ENCODE measurements at regions not wholly inside any gene's neighbourhood (a gene's known extent, or its start where the extent isn't known, plus 50 kb on each side); places are given as distances from the start of the nearest gene placed in this dataset.

DNA sequence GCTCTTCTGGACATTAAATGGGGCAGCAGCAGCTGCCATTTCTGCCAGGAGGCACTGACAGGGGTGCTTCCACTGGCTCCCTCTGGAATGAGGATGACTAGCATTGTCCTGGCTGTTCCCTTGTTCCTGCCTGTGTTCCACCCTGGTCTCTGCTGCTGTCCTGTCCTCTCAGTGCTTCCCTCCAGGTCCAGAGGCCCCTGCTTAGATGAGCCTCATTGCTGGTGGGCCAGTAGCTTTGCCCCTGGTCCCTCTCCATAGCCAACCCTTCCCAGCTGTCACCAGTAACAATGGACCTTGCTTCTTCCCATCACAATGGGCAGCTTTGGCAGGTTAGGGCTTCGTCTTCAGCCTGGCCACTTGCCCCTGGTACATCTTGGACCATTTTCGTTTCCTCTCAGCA lies 561.1 kb downstream of the TCERG1L start:
- DNase-seq: no peak

DNA sequence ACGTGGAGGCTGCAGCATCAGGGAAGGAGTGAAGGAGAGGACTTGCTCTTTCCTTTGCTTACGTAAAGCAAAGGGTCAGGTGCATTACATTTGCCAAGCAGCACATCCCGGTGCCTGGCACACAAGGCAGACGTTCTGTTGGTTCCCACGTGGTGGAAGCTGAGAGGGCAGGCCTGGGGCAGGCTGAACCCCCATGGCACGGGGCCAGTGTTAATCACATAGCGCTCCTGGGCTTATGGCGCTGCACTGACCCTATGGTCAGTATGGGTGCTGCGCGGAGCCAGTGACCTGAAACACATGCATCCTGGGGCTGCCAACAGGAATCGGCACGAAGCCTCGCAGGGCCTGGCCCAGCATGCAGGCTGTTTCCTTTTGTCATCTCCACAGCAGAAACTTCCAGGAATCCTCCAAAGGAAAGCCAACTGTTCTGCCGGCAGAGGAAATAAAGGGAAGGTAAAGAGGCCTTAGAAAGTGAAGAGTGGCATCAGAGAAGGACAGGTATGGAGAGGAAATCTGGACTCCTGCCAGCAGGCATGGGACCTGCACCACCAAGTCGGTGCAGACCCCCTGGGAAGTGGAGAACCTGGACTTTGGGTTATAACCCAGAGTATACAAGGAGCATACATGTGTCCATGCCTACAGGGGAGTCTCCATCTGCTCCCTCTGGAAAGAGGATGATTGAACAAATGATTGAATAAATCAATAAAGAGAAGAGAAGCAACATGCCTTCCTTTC lies 560.2 kb downstream of the TCERG1L start:
- DNase-seq: no peak

DNA sequence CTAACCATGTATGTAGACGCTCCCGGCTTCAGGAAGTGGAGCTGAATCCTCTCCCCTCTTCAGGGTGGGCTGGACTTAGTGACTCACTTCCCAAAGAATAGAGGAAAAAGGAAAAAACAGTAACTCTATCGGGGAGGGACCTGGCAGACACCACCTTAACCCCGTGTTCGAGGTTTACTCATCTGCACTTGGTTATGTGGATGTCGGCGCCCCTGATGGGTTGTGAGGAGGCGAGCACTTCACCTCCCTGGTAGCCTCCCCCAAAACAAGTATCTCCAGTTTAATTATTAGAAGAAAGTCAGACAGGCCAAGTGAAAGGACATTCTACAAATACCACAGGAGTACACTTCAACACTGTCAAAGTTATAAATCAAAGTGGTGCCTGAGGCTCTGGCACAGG lies 559.7 kb downstream of the TCERG1L start:
- no peak for DNase-seq

DNA sequence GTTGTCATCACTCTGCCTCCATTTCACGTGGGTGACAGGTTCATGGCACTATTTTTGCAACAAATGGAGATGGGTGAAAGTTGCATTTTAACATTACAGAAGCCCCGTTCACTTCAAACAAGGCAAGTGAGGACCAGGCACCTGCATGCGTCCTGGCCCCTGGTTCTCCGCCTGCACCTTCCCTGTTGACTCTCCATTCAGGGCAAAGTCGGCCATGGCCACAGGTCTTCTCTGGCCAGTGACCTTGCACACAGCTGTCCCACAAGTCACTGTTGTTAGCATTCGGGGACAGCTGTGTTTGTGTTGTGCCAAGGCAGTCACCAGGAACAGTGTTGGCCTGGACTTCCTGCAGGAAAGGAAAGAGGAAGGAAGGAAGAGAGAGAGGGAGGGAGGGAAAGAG lies 554.9 kb downstream of the TCERG1L start:
- DNase-seq: no peak

DNA sequence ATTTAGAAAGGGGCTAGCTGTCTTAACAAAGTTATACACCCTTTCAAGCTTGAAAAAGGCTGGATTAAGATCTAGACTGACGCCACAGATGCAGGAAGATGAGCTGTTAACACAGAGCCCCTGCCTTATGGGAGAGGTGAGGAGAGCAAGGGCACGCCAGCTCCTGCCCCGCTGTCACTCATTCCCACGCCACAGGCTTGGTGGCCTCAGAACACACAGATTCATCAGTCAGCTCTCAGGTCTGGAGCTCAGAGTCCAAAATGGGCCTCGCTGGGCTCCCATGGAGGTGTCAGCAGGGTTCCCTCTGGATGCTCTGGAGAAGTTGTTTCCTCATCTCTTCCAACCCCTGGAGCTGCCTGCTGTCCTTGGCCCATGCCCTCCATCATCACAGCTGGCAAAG lies 554.2 kb downstream of the TCERG1L start:
- no peak for DNase-seq

DNA sequence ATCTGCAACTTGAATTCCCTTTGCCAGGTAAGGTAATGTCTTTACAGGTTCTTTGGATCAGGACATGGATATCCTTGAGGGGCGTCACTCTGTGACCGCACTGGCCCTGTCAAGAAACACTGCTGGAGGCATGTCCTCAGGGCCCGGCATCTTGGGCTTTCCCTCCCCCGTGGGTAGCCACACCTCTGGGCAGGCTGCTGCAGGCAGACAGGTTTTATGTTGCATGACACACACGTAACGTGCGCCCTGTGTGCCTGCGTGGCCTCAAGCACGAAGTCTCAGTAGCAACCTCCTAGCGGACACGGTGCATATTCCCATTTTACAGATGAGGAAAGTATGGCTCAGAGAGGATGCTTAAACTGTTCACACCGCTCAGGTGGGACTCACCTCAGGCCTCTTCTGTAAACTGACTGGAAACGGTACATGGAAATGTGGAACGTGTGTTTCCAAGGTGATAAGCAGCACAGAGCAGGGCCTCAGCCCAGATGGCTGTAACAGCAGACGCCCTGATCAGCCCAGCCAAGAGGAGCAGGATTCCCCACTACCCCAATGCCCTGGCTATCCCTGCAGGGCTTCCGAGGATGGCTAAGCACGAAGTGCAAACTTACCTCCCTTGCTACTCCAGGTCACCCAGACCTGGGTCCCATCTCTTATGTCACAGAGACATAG lies 553.6 kb downstream of the TCERG1L start:
- no peak for DNase-seq

DNA sequence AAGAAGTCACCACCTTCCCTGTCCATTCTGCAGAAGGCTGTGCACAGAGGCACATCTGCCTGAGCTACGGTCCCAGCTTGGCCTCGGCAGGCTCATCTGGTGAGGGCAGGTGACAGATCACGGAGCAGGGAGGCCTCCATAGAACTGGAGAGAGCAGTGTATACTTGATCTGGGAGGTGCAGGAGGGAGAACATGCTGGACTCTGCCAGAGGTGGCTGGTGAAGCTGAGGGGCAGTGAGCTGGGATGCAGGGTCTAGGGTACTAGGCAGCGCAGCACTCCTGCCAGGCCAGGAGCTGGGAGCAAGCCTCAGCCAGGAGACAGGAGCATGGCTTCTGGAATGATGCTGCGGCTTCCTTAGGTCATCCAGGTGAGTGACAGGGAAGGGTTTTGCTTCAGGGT lies 553.0 kb downstream of the TCERG1L start:
- no peak for DNase-seq

DNA sequence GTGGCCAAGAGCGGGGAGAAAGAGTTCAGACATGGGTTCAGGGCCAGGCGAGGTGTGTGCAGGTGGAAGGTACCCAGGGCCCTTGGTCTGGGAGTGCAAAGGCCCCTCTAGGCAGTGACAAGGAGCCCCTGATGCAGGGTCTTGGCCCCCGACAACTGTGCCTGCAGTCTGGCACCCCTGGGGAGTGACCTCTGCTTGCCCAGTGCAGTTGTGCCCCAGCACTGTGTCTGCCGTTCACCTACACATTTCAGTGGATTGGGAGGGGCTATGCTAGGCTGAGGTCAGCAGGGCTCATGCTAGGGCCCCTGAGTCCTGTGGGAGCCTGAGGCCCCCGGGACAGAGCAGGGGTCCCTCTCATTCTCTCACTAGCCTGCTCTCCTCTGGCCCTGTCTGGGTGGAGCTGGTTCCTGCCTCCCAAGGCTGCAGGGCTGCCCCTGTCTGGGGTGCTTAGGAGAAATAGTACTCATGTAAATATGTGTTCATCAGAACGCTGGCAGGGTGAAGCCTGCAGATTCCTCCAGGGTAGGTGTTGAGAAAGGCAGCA lies 550.4 kb downstream of the TCERG1L start:
- no peak for DNase-seq

DNA sequence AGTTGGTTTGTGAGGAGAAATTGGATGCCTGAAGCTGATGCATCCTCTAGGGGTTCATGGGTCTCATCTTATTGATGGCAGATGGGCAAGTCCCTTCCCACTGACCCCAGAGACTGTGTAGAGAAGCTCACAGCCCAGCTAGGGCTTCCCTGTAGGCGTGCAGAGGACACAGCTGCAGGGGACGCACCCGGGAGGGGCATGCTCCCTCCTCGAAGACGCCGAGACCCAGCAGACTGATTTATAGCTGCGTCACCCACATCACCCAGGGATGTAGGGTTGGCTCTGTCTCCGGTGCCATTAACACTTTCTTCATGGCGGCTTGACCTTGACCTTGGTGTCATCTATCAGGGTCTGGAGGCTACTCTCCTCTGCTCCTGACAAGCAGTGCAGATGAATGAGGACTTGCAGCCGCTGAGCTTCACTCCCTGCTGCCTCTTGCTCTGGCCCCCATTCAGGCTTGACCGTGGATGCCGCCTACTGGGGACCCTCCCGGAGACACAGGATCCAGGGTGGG lies 549.7 kb downstream of the TCERG1L start:
- DNase-seq: no peak

DNA sequence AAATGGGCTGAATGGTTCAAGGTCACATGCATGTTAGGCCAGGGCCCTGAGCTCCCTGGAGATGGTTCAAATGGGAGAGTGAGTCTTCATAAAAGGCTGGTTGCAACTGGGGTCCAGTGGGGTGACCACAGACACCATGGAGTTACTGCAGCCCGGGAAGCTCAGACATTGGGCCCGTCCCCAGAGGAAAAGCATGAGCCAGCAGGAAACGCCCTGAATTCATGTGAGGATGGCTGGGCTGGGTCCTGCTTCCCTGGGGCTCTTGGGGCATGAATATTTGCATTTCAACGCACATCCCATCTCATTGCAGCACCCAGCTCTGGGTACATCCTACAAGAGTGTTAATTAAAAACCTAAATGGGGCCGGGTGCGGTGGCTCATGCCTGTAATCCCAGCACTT lies 549.0 kb downstream of the TCERG1L start:
- no peak for DNase-seq

DNA sequence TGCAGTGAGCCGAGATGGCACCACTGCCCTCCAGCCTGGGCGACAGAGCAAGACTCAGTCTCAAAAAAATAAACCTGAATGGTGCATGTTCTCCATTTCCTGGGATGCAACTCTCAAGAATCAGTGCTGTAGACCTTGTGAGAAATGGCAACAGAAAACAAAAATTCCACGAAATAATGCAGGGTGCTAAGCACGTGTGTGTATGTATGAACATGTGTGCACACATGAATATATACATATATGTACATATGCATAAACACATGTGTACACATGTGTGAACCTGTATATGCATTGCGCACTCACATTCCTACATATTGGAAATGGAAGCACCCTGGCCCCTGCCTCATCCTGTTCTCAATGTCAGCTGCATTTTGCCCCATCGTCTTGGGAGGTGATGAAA lies 548.5 kb downstream of the TCERG1L start:
- no peak for DNase-seq

DNA sequence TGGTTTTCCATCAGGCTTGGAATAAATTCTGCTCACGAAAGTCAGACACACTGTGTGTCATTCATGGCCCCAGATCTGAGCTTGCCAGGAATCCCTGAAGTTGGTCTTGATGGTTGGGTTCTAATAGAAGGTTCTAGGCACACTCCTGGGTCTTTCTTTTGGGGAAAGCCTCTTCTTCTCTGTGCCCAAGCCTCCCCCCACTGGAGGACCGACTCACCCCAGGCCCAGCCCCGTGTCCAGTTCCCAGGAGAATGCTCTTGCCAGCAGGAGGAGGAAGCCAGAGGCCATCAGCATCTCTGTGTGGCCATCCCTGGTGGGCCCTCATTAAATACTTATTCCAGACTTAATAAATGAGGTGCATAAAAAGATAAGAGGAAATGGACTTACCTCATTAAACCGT lies 548.0 kb downstream of the TCERG1L start:
- DNase-seq: peak in 1 of 4 experiments; percentile 4

DNA sequence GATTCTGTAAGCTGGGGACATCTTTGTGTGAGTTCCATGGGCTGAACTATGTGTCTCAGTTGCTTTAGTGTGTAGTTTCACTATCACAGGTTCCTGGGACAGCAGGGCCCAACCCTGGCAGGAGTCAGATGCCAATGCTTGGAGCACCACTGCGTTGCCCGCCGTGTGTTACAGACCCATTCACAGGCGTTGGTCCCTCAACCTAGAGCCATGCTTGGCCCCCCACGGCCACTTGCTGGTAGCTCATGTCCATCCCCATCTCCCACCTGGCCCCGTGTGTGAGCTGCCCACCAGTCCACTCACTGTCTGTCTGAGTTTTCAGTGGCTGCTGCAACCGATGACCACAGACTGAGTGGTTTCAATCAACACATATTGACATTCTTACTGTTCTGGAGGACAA lies 546.9 kb downstream of the TCERG1L start:
- DNase-seq: no peak

DNA sequence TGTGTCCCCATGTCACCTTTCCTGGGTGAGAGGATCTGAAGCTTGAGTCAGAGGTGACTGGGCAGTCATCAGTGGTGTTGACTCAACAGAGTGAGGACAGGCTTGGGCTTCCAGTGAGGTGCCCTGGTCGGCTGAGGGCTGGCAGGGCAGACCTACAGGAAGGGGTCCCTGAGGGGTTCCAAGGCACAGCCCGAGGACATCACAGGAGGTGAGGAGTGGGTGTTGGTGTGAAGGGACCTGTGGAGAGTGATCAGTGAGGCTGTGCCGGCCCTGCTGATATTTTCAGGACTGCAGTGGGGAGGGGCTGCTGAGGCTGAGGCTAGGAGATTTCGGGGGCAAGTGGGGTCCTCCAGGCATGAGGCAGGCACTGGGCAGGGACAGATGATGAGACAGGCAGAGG lies 545.5 kb downstream of the TCERG1L start:
- DNase-seq: no peak

DNA sequence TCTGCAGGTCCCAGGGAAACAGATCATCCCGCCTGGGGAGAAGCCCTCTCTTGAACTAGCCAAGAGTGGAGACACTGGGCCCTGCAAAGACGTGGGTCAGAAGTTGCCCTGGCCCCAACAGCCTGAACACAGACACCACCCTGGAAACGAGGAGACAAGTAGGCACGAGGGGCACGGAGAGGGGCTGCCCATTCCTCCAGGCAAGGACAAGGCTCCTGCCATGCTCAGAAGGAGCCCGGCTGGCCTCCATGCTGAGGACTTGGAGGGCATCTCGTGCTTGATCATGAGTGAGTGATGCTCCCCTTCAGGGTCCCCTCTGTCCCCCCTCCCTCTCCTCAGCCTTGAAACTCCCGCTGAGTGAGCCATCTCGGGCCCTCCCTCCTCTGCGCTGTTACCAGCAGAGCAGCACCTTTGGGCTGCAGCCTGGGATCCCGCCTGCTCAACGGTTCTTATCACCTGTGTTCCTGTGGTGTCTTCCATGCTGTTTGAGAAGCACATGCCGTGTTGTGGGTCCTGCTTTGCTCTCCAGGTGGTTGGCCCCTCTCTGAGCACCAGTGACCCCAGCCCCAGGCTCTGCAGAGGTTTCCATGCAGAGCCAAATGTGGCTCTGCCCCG lies 544.3 kb downstream of the TCERG1L start:
- DNase-seq: no peak

DNA sequence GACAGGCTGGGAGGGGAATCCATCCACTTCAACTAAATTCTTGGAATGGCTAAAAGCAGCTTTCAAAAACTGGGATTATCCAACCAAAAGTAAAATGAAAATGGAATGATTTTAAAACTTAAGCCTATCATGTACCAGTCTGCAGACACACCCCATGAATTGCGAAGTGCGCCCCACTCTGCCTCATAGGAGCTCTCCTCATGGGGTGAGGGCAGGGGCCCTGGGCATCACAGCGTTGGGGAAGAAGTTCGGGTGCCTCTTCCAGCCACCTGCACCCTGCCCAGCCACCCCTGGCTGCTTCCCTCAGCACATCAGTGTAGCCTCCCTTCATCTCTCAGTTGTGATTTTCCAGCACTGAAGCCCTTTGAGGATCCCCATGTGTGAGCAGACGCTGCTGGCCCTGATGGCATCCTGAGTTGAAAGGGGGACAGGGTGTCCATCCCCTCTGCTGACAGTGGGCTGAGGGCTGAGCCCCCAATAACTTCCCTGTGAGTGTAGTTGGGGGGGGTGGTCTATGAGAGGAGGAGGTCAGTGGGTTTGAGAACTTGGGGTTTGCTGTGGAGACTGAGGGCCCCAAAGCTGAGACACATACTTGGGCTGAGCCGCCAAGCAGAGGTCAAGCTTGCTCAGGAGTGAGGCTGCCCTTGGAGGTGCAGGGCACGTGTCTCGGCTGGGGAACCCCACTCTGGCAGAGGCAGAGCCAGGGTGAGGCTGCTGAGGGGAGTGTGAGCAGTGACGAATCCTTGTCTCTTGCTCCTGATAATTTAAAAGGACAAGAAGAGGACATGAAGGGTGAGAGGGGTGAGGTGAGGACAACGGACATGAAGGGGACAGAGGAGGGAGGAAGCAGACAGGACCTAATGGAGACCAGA lies 542.1 kb downstream of the TCERG1L start:
- no peak for DNase-seq

DNA sequence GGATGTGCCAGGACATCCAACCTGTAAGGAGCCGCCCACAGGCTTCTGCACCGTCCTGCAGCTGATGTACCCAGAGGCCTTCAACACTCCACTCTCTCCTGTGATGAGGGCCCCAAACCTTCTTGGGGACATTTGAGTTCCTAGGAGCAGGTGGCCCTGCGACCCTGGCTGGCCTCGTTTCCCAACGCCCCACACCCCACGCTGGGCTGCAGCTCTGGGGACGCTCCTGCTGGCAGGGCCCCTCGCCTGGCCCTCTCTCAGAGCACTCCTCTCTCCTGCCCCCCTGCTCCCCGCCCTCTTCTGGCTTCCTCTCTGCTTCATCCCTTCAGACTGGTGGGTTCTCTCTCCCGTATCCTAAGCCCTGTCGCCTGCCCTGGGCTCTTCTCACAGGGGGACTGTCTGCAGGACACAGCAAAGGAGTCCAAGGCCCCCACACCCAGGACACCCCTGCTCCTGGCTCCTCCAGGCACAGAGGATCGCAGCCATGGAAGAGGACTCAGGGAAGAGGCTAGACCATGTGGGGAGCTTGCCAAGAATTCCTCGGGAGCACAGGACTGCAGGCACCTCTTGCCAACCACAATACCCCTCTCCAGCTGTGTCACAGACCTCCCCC lies 541.4 kb downstream of the TCERG1L start:
- no peak for DNase-seq

DNA sequence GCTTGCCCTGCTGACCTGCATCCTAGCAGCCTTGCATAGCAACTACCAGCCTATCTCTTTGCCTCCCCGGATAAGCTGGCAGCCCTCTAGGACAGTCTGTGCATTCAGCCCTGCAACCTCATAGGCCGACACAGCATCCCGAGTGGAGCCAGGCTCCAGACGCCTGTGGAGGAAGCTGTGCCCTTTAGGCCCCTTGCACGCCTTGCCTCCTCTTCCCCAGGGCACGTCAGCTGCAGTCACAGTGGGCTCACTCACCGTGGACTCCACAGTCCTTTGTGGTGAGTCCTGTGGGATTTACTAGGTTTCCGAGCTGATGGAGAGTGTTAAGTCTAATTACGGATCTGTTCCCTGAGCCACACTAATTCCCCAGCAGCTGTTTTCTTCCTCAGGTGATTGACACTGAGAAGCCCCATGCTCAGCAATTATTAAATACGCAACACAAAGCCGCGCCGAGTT lies 540.0 kb downstream of the TCERG1L start:
- no peak for DNase-seq

DNA sequence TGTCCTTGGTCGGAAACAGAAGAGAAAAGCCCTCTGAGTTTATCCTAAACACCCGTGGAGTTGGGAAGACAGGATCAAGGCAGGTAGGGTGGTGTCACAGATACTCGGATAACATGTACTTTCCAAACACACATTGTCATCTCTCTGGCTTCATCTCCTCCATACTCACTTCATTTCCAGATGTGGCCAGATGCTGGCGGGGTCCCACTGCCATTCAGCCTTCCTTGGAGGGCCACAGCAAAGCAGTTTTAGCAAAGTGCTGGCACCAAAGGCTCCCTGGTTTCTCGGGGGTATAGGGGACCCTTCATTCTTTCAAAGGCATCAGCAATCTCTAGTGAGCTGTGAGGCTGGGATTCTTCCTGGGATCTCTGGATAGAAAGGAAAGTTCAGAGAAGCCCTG lies 539.5 kb downstream of the TCERG1L start:
- no peak for DNase-seq

DNA sequence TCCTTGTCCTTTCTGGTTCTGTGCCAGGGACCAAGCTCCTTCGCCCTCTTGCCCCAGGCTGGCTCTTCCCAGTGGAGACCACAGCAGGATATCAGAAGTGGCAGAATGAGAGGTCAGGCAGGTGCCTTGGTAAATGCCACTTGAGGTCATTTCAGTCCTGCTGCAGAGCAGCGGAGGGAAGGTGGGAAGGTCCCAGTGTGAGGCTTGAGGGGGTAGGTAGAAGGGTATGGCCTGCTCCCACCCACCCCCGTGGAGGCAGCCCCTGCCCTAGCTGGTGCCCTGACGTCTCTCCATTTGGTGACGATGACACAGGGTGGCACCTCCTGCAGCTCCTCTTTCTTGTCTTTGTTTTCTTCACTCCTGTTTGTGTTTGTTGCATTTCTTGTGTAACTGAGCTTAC lies 538.8 kb downstream of the TCERG1L start:
- DNase-seq: no peak

DNA sequence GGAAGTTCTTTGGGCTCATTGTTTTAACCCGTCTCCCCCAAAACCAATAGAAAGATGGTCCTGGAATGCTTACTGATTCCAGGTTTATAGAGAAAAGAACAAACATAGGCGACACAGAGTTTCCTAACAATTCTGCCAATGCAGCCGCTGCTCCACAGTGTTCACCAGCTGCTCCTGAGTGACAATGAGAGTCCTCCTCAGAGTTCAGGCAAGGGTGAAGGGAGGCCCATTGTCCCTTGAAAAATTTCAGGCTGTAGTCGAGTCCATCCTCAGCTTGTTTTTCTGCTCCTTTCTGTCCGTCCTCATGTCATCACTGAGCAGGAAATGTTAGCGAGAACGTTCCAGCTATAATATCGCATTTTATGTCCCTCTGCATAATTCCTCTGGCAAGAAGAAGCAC lies 537.6 kb downstream of the TCERG1L start:
- no peak for DNase-seq

DNA sequence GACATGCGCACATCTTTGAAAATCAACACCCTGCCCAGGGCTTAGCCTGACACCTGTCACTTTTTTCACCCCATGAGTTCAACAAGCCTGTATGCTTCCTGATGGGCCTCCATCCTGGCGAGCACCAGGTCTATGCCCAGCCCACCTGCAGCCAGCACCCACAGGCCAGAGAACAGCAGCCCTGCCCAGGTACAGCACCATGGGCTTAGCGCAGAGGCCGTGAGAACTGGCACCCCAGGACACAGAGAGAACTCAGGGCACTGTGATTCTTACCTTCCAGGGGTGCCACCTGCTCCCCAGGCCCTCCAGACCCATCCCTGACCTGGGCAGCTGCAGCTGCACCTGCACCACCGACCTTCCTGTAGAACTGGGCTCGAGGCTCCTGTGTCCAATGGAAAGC lies 536.6 kb downstream of the TCERG1L start:
- DNase-seq: no peak

Data from suppressor macrophage (primary cell).